ENCODE measurements at regions not wholly inside any gene's neighbourhood (a gene's known extent, or its start where the extent isn't known, plus 50 kb on each side); places are given as distances from the start of the nearest gene placed in this dataset.

- TF ChIP-seq CTCF (IDR thresholded peaks at IDR 0.05) (no peak), KDM1A (IDR thresholded peaks at IDR 0.05; ENCODE audit: low read depth) (no peak), CBX8 (IDR thresholded peaks at IDR 0.05) (no peak), ZC3H11A (IDR thresholded peaks at IDR 0.05) (no peak), POLR2AphosphoS2 (conservative IDR thresholded peaks at IDR 0.05; ENCODE audit: low read length) (no peak), CBX2 (IDR thresholded peaks at IDR 0.05; ENCODE audit: borderline replicate concordance, low read depth) (no peak), TFCP2L1 (CRISPR knock-in tag; IDR thresholded peaks at IDR 0.05) (no peak), POLR2A (IDR thresholded peaks at IDR 0.05; ENCODE audit: low read length) (no peak), CHD4 (IDR thresholded peaks at IDR 0.05; ENCODE audit: borderline replicate concordance) (no peak), RNF2 (IDR thresholded peaks at IDR 0.05; ENCODE audit: borderline replicate concordance, low read depth) (no peak), ZFP36 (IDR thresholded peaks at IDR 0.05; ENCODE audit: borderline replicate concordance, partially characterized antibody) (no peak)
- TF ChIP-seq, protein P1, sequence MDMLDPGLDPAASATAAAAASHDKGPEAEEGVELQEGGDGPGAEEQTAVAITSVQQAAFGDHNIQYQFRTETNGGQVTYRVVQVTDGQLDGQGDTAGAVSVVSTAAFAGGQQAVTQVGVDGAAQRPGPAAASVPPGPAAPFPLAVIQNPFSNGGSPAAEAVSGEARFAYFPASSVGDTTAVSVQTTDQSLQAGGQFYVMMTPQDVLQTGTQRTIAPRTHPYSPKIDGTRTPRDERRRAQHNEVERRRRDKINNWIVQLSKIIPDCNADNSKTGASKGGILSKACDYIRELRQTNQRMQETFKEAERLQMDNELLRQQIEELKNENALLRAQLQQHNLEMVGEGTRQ (IDR thresholded peaks at IDR 0.05): no peak
These were observed 182.9 kb downstream of the C4orf33 start for GRCh38 chr4:129278868-129279267.

Measured in A549 (cell line).